Skeletal muscle cell (primary cell): ENCODE measurements at regions not wholly inside any gene's neighbourhood (a gene's known extent, or its start where the extent isn't known, plus 50 kb on each side); places are given as distances from the start of the nearest gene placed in this dataset.
"Not testable (repeated sequence)": the region's sequence is repeated elsewhere in the genome, so short reads cannot be mapped to it uniquely, and the experiment has no call there.

ENCODE experiments used
- DNase-seq: peaks from one replicate; pipeline ENCODE4 v3.0.0-alpha.2; 2010; ENCODE audit warnings: low read depth
- H3K4me3 ChIP-seq: 2 replicates; pipeline ENCODE4 v1.5.1; 2011; ENCODE audit warnings: low read depth, mild to moderate bottlenecking, control low read depth, low read length, moderate library complexity

DNA sequence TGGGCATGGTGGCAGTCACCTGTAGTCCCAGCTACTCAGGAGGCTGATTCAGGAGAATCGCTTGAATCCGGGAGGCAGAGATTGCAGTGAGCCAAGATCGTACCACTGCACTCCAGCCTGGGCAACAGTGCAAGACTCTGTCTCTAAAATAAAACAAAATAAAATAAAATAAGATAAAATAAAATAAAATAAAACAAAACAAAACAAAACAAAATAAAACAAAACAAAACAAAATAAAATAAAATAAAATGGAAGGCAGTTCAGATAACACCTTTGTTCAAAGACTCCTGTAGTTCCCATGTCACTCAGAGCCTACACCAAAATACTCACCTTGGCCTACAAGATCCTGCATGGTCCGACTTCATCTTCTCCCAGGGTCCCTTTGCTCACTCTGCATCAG, 61.3 kb downstream of the SYF2 start:
- DNase-seq, H3K4me3 ChIP-seq: not testable (repeated sequence)

DNA sequence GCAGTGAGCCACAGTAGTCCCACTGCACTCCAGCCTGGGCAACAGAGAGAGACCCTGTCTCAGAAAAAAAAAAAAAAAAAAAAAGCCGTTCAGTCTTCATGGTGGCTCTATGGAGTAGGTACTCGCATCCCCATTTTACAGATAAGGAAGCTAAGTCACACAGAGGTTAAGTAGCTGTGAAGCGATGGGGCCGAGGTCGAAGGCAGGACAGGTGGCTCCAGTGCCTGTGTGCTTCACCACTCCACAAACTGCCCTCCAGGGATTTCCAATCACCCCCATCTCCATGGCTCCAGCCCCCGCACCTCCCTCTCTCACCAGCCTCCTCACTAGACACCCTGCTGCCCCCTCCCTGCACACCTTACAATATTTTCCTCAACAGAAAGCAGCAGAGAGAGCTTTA, 61.9 kb downstream of the SYF2 start:
- DNase-seq, result no peak
- no peak overlapping the region for H3K4me3 ChIP-seq

DNA sequence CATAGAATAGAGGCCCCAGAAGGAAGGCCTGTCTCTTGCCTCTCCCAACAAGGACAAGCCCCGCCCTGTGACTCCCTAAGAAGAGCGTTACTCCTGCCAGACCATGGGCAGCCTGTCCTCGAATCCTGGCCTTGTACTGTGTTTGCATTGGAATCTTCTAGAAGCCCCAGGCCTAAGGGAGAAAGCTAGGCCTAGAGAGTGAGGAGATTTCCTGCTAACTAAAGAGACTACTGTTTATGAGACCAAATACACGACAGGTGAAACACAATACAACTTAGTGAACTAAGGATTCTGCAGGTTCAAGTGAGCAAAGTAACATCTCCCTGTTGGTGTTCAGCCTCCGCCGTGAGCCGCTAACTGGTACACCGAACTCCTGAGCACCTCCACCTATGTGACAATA, 62.7 kb downstream of the SYF2 start:
- no peak overlapping the region for H3K4me3 ChIP-seq
- DNase-seq, result no peak

DNA sequence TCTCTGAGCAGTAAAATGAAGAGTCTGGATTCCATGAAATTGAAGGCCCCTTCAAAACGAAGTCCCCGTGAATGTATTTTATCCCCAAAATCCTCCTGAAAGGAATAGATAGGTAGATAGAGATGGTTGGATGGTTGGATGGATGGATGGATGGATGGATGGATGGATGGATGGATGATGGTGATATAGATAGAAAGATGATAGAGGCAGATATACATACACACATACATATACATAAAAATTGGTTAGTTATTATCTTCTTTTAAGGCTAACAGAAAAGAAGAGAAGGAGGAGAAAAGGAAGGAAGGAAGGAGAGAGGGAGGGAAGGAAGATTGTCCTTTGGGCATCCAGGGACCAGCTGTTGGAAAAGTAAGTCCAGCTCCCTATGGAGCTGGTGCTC, 63.1 kb downstream of the SYF2 start:
- H3K4me3 ChIP-seq, result no peak overlapping the region

DNA sequence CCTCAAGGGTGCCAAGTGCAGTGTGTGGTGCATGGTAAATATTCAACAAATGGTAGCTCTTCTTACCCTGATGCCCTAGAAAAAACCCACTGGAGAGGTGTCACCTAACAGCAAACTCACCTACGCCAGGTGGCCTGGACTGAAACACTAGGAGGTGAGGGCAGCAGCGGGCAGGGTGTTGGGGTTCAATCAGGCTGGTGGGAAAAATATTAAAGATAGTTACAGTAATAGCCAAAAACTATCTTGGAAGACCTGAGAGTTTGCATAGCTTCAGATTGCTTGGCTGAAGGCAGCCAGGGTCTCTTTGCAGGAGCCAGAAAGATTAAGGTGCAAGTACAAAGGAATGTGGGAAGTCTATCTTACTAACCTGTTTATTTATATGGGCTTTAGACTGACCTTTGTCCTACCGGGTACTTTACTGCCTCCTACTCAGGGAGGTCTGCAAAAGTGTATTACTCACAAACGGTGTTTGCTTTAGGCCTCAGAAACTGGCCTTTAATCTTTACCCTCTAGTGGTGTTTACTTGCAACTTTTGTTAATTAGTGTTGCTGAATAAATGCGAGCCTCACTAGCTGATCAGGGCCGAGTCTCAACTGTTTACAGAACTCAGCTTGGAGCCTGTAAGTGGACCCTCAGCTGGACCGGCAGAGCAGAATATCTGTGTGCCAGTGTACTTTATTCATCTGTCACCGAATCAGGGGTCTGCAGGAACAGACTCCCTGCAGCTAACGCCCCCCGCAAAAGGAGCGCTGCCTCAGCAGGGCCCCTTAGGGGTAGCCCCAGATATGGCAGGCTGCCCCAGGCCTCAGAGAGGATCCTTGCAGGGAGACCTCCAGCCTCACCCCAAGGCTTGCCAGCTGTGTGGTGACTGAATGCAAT, 63.9 kb downstream of the SYF2 start:
- H3K4me3 ChIP-seq, result no peak overlapping the region
- DNase-seq, result no peak

More for the DNA sequence above, 63.1 kb downstream of the SYF2 start:
- no peak for DNase-seq

DNA sequence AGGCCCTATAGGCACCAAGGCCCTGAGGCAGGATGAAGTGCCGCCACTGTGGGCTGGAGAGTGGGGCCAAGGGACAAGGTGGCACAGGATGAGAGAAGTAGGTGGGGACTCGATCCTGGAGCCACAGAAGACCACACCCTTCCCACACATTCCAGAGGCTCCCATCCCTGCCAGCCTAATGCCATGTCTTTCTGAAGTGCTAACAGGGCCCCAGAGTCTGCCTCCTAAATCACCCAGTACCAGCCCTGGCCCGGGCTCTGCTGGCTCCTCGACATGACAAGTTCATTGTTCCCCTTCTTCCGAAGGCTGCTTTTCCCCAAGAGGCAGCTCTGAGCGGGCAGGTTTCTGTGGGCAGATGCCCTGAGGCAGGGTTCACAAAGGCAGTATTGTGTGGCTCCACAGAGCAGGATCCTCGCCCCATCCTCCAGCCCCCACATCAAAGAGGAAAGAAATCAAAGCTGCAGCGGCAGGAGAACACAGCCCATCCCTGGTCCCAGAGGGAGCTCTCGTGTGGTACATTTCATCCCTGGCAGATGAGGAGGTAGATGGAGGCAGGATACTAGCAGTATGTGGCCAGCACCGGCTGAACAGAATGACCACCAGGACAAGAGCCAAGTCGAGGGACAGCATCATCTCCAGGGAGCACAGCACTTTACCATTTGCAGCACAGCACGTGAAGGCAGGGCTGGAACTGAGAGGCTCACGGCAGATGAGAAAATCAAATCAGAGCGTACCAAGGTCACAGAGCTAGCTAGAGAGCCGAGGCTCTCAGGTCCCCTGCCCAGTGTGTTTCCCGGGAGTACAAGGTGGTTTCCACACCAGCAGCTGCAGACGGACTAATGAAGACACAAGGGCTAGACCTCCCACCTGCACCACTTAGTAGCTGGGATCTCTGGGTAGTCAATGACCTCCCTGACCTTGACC, 64.8 kb downstream of the SYF2 start:
- H3K4me3 ChIP-seq, result no peak overlapping the region
- DNase-seq, result no peak

DNA sequence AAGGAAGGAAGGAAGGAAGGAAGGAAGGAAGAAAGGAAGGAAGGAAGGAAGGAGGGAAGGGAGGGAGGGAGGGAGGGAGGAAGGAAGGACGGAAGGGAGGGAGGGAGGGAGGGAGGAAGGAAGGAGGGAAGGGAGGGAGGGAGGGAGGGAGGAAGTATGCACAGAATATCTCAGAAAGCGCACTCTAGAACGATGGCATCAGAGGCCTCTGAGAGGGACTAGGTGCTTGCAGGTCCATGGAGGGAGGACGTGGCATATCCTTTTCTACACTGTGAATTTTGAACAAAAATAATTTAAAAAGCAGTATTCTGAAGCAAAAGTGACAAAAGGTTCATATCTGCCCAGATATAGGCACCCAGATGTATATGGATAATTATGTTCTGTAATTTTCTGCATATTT, 65.5 kb downstream of the SYF2 start:
- DNase-seq, result no peak
- H3K4me3 ChIP-seq, result no peak overlapping the region

DNA sequence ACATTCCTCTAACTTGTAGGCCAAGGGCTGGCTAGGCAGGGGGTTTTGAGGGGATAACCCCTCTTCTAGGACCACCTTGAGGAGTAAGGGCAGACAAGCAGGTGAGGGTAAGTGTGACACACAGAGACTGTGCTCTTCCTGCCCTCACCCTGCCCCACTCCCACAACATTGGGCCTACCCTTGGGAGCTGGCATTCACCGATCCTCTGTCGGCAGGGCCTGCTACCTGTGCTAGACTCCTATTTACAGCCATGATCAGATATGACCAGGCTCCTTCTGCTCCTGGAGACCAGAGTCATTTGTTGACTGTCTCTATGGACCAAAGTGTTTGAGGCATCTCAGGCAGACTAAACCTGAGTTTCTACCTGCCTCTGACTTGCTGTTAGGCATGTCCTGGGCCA, 68.3 kb downstream of the SYF2 start:
- H3K4me3 ChIP-seq, result no peak overlapping the region

DNA sequence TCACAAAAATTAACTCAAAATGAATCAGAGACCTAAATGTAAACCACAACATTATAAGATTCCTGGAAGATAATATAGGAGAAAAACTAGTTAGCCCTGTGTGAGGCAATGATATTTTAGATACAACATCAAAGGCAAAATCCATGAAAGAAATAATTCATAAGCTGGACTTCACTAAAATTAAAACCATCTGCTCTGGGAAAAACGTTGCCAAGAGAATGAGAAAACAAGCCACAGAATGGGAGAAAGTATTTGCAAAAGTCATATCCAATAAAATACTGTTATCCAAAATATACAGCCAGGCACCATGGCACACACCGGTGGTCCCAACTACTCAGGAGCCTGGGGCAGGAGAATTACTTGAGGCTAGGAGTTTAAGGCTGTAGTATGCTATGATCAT, 70.3 kb downstream of the SYF2 start:
- no peak for DNase-seq

More for the DNA sequence above, 68.3 kb downstream of the SYF2 start:
- no peak for DNase-seq

DNA sequence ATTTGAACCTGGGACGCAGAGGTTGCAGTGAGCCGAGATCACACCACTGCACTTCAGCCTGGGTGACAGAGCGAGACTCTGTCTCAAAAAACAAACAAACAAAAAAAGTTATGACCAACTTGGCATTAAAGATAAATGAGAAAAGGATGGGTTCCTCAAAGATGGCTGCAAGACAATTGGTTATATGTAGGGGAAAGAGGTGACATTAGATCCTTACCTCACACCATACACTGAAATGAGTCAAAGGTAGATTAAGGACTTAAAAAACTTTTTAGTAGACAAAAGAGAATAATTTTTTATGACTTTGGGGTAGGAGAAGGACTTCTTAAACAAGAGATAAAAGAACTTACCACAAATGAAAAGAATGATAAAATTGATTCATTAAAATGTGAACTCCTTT, 74.5 kb downstream of the SYF2 start:
- H3K4me3 ChIP-seq, result no peak overlapping the region
- no peak for DNase-seq

More for the DNA sequence above, 70.3 kb downstream of the SYF2 start:
- no peak overlapping the region for H3K4me3 ChIP-seq

DNA sequence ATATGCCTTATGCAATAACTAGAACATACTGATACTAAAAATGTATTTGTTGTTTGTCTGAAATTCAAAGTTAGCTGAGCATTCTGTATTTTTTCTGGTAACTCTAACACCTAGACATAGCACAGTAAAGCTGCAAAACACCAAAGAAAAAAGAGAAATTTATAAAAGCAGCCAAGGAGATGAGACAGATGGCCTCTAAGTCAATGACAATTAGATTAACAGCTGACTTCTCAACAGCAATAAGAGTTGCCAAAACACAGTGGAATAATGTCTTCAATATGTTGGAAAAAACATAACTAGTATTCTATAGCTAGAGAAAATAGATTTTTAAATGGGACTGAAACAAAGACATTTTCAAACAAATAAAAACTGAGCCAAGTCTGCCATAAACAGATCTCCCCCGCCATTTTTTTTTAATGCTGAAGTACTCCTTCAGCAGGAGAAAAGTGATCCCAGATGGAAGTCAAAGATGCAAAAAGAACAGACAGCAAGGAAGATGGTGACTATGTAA, 81.3 kb downstream of the SYF2 start:
- no peak for DNase-seq
- H3K4me3 ChIP-seq, result no peak overlapping the region

DNA sequence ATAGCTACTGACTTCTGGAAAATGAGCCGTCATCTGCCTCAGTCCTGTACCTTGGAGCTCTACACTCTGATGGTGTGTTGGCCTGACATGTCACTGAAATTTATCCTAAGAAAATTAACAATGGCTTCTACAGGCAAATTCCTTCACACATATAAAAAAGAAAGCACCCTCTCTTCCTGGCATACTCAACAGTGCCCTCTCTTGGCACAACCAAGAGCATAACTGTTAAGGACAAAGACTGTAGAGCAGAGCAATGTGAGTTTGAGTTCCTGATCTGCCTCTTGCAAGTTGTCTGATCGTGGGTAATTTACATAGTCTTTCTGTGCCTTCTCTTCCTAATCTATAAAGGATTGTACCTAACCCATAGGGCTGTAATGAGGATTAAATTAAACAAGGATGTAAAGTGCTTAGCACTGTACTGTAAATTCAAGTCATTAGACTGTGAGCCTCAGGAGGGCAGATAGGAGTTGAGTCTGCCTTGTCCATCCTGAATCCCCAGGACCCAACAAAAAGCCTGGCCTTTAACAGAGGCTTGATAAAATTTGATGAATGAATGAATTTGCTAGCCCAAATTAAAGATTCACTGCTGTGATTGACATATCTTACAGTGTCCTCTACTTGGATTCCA, 83.5 kb downstream of the SYF2 start:
- no peak for DNase-seq
- no peak overlapping the region for H3K4me3 ChIP-seq

DNA sequence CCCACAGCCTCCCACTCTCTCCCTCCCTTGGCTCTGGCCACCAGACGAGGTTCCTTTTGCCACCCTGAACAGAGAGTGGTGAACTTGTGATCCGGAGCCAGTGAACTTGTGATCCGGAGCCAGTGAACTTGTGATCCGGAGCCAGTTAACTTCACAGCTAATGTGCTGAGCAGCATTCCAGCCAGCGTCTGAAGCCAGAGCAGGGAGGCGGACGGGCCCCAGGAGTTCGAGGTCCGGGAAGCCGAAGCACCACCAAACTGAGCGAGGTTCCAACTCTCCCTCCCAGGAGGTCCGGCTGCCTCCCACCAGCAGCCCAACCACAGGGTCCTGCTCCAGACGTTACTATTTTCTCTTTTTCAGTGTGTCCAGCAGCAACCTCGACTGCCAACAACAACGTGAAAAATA, 85.8 kb downstream of the SYF2 start:
- H3K4me3 ChIP-seq, result no peak overlapping the region
- DNase-seq, result no peak

DNA sequence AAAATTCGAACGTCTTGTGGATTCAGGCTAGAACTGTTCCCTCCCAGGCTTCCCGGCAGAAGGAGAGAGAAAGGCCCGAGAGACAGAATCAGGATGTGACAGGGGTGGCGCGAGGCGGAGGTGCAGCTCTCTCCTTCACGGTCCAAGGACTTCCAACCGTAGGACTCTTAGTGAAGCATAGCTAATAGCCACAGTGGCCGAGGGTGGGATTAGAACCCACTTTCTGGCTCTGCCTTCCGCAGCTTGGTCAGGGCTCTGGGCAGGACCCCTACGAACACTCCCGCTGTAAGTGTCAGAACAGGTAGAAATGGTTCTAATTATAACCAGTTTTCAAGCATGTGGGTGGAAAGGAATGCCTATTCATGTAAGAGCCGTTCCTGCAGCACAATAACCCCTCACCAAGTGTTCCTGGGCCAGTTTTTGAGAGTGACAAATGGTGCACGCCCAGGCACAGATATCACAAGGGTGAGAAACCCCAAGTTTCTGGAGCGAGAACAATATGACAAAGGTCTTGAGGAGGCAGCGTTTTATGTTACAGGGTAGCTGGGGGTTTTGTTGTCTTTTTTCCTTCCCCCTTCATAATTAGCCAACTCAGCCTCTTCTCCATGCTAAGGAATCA, 86.4 kb downstream of the SYF2 start:
- DNase-seq, result no peak
- no peak overlapping the region for H3K4me3 ChIP-seq

DNA sequence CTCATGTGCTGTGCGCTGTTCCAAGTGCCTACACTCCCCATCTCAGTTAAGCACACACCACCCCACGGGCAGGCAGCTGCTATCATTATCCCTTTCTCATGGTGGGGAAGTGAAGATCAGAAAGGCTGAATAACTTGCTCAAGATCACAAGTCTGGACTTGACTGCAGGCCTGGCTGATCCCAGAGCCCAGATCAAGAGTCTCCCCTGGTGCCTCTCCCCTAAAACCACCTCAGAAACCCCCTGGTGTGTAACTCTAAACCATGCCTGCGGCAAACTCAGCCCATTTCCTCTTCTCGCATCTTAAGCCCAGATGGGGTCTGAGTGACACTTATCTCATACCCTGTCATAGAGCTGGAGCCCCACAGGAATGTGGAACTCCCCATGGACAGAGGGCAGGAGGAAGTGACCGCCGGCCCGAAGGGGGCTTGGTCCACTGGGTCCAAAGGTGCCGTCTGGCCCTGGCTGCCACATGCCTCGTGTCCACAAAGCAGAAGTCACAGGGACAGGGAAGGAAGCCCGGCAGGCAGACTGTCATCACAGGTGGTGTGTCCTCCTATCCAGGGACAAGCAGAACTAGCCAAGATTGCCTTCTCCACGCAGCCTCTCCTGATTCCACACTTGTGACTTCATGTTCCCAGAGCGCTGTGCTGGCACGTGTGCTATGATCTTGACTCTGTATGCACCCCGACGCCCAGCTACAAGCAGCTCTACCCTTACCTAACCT, 92.1 kb downstream of the SYF2 start:
- DNase-seq, result no peak
- H3K4me3 ChIP-seq, result no peak overlapping the region

DNA sequence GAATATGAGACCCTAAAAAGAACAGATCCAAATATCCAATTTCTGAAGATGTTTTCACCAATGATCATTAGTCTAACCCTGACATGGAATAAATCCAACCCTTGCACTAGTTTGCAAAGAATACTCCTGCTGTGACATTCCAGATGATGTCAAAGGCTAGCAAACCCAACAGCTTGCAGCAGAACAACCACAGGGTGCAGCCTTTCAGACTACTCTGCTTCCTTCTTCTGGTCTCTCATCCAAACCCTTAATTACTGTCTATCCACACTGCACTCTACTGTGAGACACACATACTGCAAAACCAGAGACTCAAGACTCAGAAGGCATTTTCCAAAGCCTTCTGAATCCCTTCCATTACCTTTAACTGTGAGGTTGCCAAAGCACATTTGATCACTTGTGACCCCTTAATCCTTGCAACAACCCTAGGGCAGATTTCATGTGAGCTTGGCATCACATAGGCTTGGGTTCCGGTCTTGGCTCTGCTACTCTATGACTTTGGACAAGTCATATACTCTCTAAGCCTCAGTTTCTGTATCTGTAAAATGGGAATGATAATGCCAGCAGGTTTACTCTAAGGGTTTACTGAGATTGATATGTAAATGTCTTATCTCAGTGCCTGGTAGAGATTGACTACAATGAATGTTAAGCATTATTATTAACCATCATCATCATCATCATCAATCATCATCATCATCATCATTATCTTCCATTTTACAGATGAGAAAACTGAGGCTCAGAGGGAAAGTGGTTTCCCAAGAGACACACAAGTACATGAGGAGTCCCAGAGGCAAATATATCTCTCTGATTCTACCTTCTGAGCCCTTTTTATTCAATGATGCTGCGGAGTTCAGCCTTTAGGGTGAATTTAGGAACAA, 94.5 kb downstream of the SYF2 start:
- DNase-seq, result no peak
- H3K4me3 ChIP-seq, result no peak overlapping the region

DNA sequence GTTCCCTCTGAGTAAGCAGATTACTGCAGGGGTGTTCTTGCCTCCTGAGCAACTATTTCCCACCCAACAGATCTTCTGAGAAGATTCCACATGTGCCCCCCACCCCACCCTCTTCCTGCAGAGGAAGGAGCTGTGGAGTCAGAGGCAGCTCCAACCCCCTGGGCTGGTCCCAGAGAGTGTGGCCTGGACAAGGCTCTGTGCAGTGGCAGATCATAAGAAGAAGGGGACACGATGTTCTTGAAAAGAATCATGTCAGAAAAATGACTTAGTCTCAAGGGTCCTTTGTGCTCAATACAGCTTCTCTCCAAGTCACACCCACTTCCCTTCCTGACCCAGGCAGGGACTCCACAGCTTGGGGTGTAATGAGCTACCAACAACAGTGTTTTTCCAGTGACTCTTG, 95.2 kb downstream of the SYF2 start:
- H3K4me3 ChIP-seq, result no peak overlapping the region
- DNase-seq, result no peak

DNA sequence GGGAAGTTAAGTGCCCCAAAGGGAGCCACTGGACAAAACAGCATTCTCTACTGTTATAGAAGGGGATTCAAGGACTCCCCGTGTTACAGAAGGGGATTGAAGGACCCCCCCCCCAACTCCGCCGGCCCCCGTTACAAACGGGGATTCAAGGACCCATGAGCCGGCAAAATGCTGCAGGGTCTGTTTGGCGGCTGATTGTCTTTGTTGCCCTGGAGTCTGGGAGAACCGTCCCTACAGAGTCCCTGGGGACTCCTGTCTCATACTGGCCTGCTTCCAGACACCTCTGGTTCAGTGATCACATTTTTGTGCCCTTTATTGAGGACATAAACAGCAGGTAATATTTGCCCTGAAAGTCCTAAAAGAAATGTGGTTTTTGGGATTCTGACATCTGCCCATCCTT, 96.4 kb downstream of the SYF2 start:
- no peak for DNase-seq

More for the DNA sequence above, 96.4 kb downstream of the SYF2 start:
- no peak overlapping the region for H3K4me3 ChIP-seq
